Raji (cell line): ENCODE measurements at regions not wholly inside any gene's neighbourhood (a gene's known extent, or its start where the extent isn't known, plus 50 kb on each side); places are given as distances from the start of the nearest gene placed in this dataset.

Source experiments
- POLR2A ChIP-seq: IDR thresholded peaks from 2 replicates; pipeline ENCODE4 v1.6.1; 2011; ENCODE audit warnings: low read depth, low read length, control low read depth; ENCODE audit not compliant: insufficient read depth

- TF ChIP-seq POLR2A, result no peak
These were observed 56.0 kb upstream of the SEPTIN5 start for GRCh38 chr22:19658057-19658966.

- TF ChIP-seq POLR2A, result no peak
These were observed 55.1 kb upstream of the SEPTIN5 start for GRCh38 chr22:19658967-19659804.

DNA sequence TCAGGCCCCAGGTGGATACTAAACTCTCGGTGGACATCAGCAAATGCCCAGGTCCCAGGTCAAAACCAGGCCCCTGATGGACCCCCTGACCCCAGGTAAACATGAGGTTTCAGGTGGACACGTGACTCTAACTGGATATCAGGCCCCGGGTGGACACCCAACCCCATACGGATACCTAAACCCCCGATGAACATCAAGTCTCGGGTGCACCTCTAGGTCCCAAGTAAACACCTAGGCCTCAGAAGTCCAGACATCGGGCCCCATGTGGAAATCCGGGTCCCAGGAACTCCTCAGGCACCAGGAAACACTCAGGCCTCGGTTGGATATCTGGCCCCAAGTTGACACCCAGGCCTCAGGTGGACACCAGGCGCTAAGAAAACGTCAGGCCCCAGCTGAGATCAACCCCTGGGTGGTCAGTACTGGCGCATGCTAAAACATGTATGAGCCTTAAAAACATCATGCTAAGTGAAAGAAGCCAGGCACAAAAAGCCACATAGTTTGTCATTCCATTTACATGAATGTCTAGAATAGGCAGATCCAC lies 54.4 kb upstream of the SEPTIN5 start:
- no peak for TF ChIP-seq POLR2A

- TF ChIP-seq POLR2A, result no peak
These were observed 53.1 kb upstream of the SEPTIN5 start for GRCh38 chr22:19661156-19661555.

DNA sequence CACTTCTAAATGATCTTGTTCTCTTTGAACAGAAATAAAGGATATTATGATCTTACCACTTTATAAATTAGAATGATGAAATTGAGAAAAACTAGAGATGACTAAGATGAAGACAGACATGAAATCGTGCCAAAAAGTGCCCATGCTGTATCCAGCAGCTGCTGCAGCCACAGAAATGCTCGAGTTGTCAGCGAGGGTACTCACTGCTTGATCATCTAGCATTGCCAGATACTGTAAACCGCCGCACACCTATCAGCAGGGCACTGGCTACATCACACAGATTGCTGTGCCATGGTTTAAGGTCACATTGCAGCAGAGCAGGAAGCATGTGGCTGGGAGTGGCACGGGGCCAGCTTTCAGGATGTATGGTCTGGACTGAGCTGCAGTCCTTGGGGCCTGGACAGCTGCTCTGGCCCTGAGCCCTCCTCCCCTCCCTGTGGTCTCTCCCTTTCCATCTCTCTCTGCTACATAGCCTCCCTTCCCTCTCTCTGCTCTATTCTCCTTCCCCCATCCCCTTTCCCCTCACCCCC lies 51.0 kb upstream of the SEPTIN5 start:
- TF ChIP-seq POLR2A, result no peak

DNA sequence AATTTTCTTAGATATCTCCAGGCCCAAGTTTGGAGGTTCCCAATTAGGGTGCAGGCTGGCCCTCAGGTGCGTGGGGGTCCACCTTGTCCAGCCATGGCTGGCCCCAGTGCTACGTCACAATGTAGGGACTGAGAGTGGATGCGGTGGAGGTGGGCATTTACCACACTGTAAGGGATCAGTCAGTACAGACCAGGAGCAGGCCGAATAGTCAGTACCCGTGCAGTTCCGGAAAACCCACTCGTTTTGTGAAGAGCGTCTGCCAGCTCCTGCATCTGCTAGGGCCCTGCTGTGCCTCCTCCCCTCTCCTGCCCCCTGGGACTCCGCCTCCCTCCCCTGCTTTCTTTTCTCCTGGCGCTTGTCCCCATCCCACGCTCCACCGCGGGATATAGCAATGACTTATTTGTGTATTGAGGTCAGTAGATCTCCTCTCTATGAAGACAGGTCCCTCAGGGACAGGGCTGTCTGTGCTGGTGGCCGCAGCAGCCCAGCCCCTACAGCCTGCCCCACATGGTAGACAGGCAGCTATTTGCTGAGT lies 50.4 kb upstream of the SEPTIN5 start:
- no peak for TF ChIP-seq POLR2A

GRCh38 chr22:19664406-19664805 lies 49.9 kb upstream of the SEPTIN5 start:
- TF ChIP-seq POLR2A, result no peak
